ENCODE measurements at regions not wholly inside any gene's neighbourhood (a gene's known extent, or its start where the extent isn't known, plus 50 kb on each side); places are given as distances from the start of the nearest gene placed in this dataset.

DNA sequence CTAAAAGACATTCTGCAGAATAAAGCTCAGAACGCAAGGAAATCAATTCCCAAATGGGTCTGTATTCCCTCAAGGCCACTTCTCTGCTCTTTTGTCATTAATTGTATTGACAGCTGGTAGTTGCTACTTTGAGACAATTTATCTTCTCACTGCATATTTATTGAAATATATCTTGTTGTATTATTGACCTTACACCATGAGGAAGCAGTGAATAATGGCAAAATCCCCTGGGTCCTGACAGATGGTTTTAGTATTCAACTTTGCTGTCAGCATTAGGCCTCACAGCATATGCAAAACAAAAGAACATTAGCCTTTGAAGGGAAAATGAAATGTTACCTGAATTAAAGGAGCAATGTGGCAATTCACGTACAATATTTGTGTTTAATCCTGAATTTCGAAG, 406.1 kb upstream of the TRAM1L1 start:
- Histone ChIP-seq H3K36me3 (ENCODE audit: control insufficient read depth, insufficient read depth, low read length) (no peaks in the 10 kb centered on the region), H3K27me3 (ENCODE audit: control insufficient read depth, insufficient read depth, low read length) (no peaks in the 10 kb centered on the region), H3K4me3 (ENCODE audit: low read depth, low read length) (no peak overlapping the region)
- DNase-seq (ENCODE audit: low read depth) (no peak), FAIRE-seq (no peak)
- no peak for TF ChIP-seq CTCF (IDR thresholded peaks at IDR 0.05; ENCODE audit: insufficient read depth, low read length, severe bottlenecking)

- no peak for TF ChIP-seq CTCF (IDR thresholded peaks at IDR 0.05; ENCODE audit: insufficient read depth, low read length, severe bottlenecking)
- no peak for FAIRE-seq
- Histone ChIP-seq H3K27me3 (ENCODE audit: control insufficient read depth, insufficient read depth, low read length) (no peaks in the 10 kb centered on the region), H3K36me3 (ENCODE audit: control insufficient read depth, insufficient read depth, low read length) (no peaks in the 10 kb centered on the region), H3K4me3 (ENCODE audit: low read depth, low read length) (no peak overlapping the region)
- no peak for DNase-seq (ENCODE audit: low read depth)
Measured at GRCh38 chr4:117495802-117496201, 410.4 kb upstream of the TRAM1L1 start.

DNA sequence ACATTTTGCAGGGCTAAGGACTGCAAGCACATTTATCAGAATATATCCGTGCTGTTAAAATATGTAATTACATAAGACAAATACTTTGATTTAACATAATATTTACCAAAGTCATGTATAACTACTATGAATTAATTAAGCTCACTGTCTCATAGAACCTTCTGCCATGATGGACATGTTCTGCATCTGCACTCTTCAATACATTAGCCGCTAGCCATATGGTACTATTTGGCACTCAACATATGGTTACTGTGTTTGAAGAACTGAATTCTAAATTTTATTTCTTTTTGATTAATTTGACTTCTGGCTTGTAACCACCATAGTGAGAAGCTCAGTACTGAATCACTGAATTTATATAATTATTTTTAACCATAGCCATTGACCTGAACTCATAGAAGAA, 427.0 kb upstream of the TRAM1L1 start:
- DNase-seq (ENCODE audit: low read depth) = no peak
- Histone ChIP-seq H3K27me3 (ENCODE audit: control insufficient read depth, insufficient read depth, low read length) (no peaks in the 10 kb centered on the region), H3K4me3 (ENCODE audit: low read depth, low read length) (no peak overlapping the region), H3K36me3 (ENCODE audit: control insufficient read depth, insufficient read depth, low read length) (no peaks in the 10 kb centered on the region)
- FAIRE-seq = no peak
- no peak for TF ChIP-seq CTCF (IDR thresholded peaks at IDR 0.05; ENCODE audit: insufficient read depth, low read length, severe bottlenecking)

DNA sequence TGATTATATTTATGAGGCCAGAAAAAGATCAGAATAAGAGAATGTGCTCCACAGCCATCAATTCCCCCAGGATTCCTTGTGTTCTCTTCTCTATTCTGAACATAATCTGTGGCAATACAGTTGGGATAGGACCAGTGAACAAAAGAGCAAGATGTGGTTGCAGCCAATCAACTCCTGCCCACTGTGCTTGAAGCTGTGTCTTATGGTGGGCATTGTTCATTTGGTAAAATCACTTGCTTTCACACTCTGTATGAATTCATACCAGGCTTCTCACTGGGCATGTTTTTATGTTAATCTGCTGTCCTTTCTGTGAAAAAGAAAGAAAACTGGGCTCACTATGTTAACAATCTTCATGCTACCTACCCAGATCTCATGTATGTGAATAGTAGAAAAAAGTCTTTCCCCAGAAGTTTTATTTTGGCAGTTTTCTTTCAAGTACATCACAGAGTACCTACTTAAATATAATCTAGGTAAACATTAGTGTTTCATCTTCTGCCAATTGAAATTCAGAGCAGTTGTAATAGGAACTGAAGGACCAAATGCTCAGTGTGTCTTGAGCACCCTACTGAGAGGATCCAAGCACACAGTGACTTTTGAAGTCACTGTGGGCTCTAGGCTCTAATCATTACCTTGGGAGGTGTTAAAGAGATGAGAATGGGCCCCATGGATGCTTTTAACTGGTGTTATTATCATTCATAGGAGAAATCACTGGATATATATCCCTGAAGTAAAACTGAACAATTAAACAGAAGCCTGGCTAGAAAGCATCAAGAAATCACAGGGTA, 429.2 kb upstream of the TRAM1L1 start:
- H3K27me3 ChIP-seq (ENCODE audit: control insufficient read depth, insufficient read depth, low read length) = no peaks in the 10 kb centered on the region
- no peak overlapping the region for H3K4me3 ChIP-seq (ENCODE audit: low read depth, low read length)
- FAIRE-seq = no peak
- no peaks in the 10 kb centered on the region for H3K36me3 ChIP-seq (ENCODE audit: control insufficient read depth, insufficient read depth, low read length)
- no peak for DNase-seq (ENCODE audit: low read depth)
- TF ChIP-seq CTCF (IDR thresholded peaks at IDR 0.05; ENCODE audit: insufficient read depth, low read length, severe bottlenecking) = no peak

DNA sequence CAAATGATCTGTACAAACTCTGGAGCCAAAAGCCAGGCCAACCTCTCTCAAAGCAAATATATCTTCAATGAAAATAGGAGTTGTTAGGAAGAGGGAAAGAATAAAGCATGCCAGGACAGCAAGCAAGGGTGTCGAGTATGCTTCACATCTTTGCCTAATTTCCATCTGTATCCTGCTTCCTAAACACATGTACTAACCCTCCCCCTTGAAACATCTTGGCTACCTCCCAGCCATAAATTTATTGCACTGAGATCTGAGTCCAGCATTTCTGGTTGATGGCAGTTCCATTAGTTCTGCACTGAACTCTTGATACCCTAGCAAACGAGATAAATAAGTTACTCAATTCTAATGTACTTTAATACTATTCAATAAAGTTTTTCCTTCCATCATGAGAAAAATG, 430.5 kb upstream of the TRAM1L1 start:
- no peak overlapping the region for H3K4me3 ChIP-seq (ENCODE audit: low read depth, low read length)
- DNase-seq (ENCODE audit: low read depth) = no peak
- no peak for FAIRE-seq
- H3K27me3 ChIP-seq (ENCODE audit: control insufficient read depth, insufficient read depth, low read length) = no peaks in the 10 kb centered on the region
- no peak for TF ChIP-seq CTCF (IDR thresholded peaks at IDR 0.05; ENCODE audit: insufficient read depth, low read length, severe bottlenecking)
- H3K36me3 ChIP-seq (ENCODE audit: control insufficient read depth, insufficient read depth, low read length) = no peaks in the 10 kb centered on the region

DNA sequence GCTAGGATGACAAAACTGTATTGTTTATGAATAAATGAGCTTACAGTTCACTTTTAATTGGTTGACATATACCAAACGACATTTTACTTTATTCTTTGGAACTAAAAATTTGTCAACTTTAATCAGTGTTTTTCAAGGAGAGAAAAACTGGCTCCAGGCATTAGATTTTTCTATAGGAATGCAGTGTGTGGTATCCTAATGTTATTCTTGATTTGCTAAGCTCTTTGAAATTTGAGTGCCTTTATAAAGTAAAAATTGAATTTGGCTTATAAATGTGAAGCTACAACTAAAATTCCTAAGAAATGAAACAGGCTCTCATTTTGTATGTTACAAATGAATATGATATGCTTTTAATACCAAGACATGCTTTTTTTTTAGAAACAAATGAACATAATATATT, 442.2 kb upstream of the TRAM1L1 start:
- DNase-seq (ENCODE audit: low read depth) = no peak
- H3K4me3 ChIP-seq (ENCODE audit: low read depth, low read length) = no peak overlapping the region
- H3K27me3 ChIP-seq (ENCODE audit: control insufficient read depth, insufficient read depth, low read length) = no peaks in the 10 kb centered on the region
- FAIRE-seq = no peak
- no peak for TF ChIP-seq CTCF (IDR thresholded peaks at IDR 0.05; ENCODE audit: insufficient read depth, low read length, severe bottlenecking)
- no peaks in the 10 kb centered on the region for H3K36me3 ChIP-seq (ENCODE audit: control insufficient read depth, insufficient read depth, low read length)

Measured in bronchial epithelial cell (primary cell).